OCI-LY7 (cell line): ENCODE measurements at regions not wholly inside any gene's neighbourhood (a gene's known extent, or its start where the extent isn't known, plus 50 kb on each side); places are given as distances from the start of the nearest gene placed in this dataset.
"Not testable (repeated sequence)": the region's sequence is repeated elsewhere in the genome, so short reads cannot be mapped to it uniquely, and the experiment has no call there.

Source experiments
- BruUV-seq: library from RNA; stranded (reverse); fragments of 400-500 nt; replicated peaks from 2 replicates; lab custom pipeline; 2021; lab: Mats Ljungman, UMichigan
- CTCF ChIA-PET: fragments of 300-600 bp; sonication (Branson Sonifier 250); formaldehyde crosslinking; loops from one replicate; lab custom pipeline; 2022; ENCODE audit warnings: antibody characterized with exemption; ENCODE audit not compliant: unreplicated experiment; lab: Charles Lee
- POLR2A ChIA-PET: fragments of 300-600 bp; sonication (Branson Sonifier 250); formaldehyde crosslinking; loops from one replicate; lab custom pipeline; 2022; ENCODE audit warnings: antibody characterized with exemption; lab: Charles Lee
- DNase-seq: peaks from one replicate; pipeline ENCODE4 v3.0.0-alpha.2; 2015; ENCODE audit warnings: low spot score
- H2AFZ ChIP-seq: fragments of 200-600 bp; sonication (generic), shearing (Covaris generic); 2 replicates; pipeline ENCODE4 v1.6.1; 2014; ENCODE audit warnings: mild to moderate bottlenecking, antibody characterized with exemption, low read length, moderate library complexity
- H3K27ac ChIP-seq: fragments of 200-600 bp; sonication (generic); 2 replicates; pipeline ENCODE4 v1.5.1; 2014; ENCODE audit warnings: mixed run types, low read depth, mild to moderate bottlenecking, moderate library complexity, low read length, inconsistent platforms; ENCODE audit not compliant: poor library complexity, severe bottlenecking
- H3K36me3 ChIP-seq: fragments of 200-600 bp; sonication (generic); 2 replicates; pipeline ENCODE4 v1.6.1; 2014; ENCODE audit warnings: mild to moderate bottlenecking, antibody characterized with exemption, low read length, moderate library complexity, mixed read lengths; ENCODE audit not compliant: insufficient read depth
- H3K4me1 ChIP-seq: fragments of 200-600 bp; sonication (generic); 2 replicates; pipeline ENCODE4 v1.5.1; 2014; ENCODE audit warnings: mild to moderate bottlenecking, low read length; ENCODE audit not compliant: insufficient read depth, poor library complexity, severe bottlenecking
- H3K4me2 ChIP-seq: fragments of 200-600 bp; sonication (generic); 2 replicates; pipeline ENCODE4 v1.6.1; 2014; ENCODE audit warnings: mild to moderate bottlenecking, low read length
- H3K4me3 ChIP-seq: fragments of 200-600 bp; sonication (generic); 2 replicates; pipeline ENCODE4 v1.5.1; 2014; ENCODE audit warnings: mild to moderate bottlenecking, low read depth, low read length; ENCODE audit not compliant: poor library complexity, severe bottlenecking
- H3K79me2 ChIP-seq: fragments of 200-600 bp; sonication (generic); 2 replicates; pipeline ENCODE4 v1.6.1; 2016; ENCODE audit warnings: low read depth, mild to moderate bottlenecking, low read length, moderate library complexity, mixed read lengths; ENCODE audit not compliant: insufficient read depth
- H3K9me2 ChIP-seq: fragments of 200-600 bp; sonication (generic); 2 replicates; pipeline ENCODE4 v1.6.1; 2016; ENCODE audit warnings: mild to moderate bottlenecking, low read length, mixed read lengths; ENCODE audit not compliant: insufficient read depth
- H3K9me3 ChIP-seq: fragments of 200-600 bp; sonication (generic); 2 replicates; pipeline ENCODE4 v1.6.1; 2014; ENCODE audit warnings: mild to moderate bottlenecking, mixed run types, low read length, mixed read lengths
- H4K20me1 ChIP-seq: fragments of 200-600 bp; sonication (generic); 2 replicates; pipeline ENCODE4 v1.6.1; 2014; ENCODE audit warnings: mild to moderate bottlenecking, antibody characterized with exemption, low read length, moderate library complexity, mixed read lengths; ENCODE audit not compliant: insufficient read depth
- EZH2phosphoT487 ChIP-seq: fragments of 200-600 bp; sonication (generic); IDR thresholded peaks from 2 replicates; pipeline ENCODE4 v1.6.1; 2018; ENCODE audit warnings: low read depth, borderline replicate concordance, mild to moderate bottlenecking, mixed run types, antibody characterized with exemption, low read length, moderate library complexity, mixed read lengths
- intact Hi-C: fragments of 100-400 bp; cut with micrococcal nuclease; formaldehyde crosslinking; loops from one replicate; pipeline ENCODE4 v1.10.0; 2022; ENCODE audit not compliant: unreplicated experiment
- TF ChIP-seq, protein P1 (sequence below): fragments of 200-600 bp; sonication (generic); conservative IDR thresholded peaks from 2 replicates; pipeline ENCODE4 v1.5.1; 2014; ENCODE audit warnings: mild to moderate bottlenecking, antibody characterized with exemption, low read length, moderate library complexity, mixed read lengths

GRCh38 chr18:73531601-73532000 is 616.0 kb downstream of the FBXO15 start:
- intact Hi-C loops: no loop called here
- ChIA-PET POLR2A (no interaction called here), CTCF (no interaction called here)
- Histone ChIP-seq H3K4me2 (no peak overlapping the region), H3K9me2 (no peaks in the 10 kb centered on the region), H3K4me3 (no peak overlapping the region), H3K4me1 (no peaks in the 10 kb centered on the region), H3K79me2 (no peaks in the 10 kb centered on the region), H3K27ac (no peak overlapping the region), H3K36me3 (no peaks in the 10 kb centered on the region), H3K9me3 (no peaks in the 10 kb centered on the region), H4K20me1 (no peaks in the 10 kb centered on the region), H2AFZ (no peak overlapping the region)
- TF ChIP-seq, protein P1, sequence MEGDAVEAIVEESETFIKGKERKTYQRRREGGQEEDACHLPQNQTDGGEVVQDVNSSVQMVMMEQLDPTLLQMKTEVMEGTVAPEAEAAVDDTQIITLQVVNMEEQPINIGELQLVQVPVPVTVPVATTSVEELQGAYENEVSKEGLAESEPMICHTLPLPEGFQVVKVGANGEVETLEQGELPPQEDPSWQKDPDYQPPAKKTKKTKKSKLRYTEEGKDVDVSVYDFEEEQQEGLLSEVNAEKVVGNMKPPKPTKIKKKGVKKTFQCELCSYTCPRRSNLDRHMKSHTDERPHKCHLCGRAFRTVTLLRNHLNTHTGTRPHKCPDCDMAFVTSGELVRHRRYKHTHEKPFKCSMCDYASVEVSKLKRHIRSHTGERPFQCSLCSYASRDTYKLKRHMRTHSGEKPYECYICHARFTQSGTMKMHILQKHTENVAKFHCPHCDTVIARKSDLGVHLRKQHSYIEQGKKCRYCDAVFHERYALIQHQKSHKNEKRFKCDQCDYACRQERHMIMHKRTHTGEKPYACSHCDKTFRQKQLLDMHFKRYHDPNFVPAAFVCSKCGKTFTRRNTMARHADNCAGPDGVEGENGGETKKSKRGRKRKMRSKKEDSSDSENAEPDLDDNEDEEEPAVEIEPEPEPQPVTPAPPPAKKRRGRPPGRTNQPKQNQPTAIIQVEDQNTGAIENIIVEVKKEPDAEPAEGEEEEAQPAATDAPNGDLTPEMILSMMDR: no peak
- no peak for TF ChIP-seq EZH2phosphoT487
- no peak for DNase-seq
- no TSS peak for BruUV-seq

- no peak overlapping the region for H3K27ac ChIP-seq
- H2AFZ ChIP-seq: no peak overlapping the region
- H3K9me3 ChIP-seq: no peaks in the 10 kb centered on the region
- TF ChIP-seq, protein P1: no peak
- no peak for TF ChIP-seq EZH2phosphoT487
- no peaks in the 10 kb centered on the region for H3K79me2 ChIP-seq
- POLR2A ChIA-PET: no interaction called here
- intact Hi-C loops: no loop called here
- no peak overlapping the region for H3K4me3 ChIP-seq
- DNase-seq: no peak
- no peaks in the 10 kb centered on the region for H3K36me3 ChIP-seq
- CTCF ChIA-PET: no interaction called here
- no TSS peak for BruUV-seq
- H3K4me1 ChIP-seq: no peaks in the 10 kb centered on the region
- no peaks in the 10 kb centered on the region for H3K9me2 ChIP-seq
- no peaks in the 10 kb centered on the region for H4K20me1 ChIP-seq
- H3K4me2 ChIP-seq: no peak overlapping the region
Observed at GRCh38 chr18:73528066-73528465, 619.6 kb downstream of the FBXO15 start.

DNA sequence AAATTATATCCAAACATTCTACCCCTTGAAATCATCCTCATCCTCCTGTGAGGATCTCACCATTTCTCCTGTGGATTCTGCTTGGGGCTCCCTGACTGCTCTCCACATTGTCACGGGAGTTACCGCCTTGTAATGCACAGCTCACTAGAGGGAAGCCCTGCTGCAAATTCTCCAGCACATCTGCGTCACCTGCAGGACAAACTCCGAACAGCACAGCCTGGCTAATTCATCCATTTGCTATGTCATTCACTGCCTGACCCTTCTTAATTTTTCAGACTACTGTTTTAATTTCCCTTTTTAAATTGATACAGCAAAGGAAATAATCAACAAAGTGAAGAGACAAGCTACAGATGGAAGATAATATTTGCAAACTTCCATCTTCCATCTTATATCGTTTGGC is 627.4 kb downstream of the FBXO15 start:
- TF ChIP-seq, protein P1: no peak
- TF ChIP-seq EZH2phosphoT487: no peak
- DNase-seq: no peak
- no TSS peak for BruUV-seq
- Histone ChIP-seq H3K9me3 (no peaks in the 10 kb centered on the region), H3K36me3 (no peaks in the 10 kb centered on the region), H4K20me1 (no peaks in the 10 kb centered on the region), H3K4me2 (no peak overlapping the region), H3K79me2 (no peaks in the 10 kb centered on the region), H3K9me2 (no peaks in the 10 kb centered on the region), H3K4me3 (no peak overlapping the region), H3K27ac (no peak overlapping the region), H2AFZ (no peak overlapping the region), H3K4me1 (no peaks in the 10 kb centered on the region)
- POLR2A ChIA-PET: no interaction called here
- CTCF ChIA-PET: no interaction called here
- intact Hi-C loops: no loop called here

DNA sequence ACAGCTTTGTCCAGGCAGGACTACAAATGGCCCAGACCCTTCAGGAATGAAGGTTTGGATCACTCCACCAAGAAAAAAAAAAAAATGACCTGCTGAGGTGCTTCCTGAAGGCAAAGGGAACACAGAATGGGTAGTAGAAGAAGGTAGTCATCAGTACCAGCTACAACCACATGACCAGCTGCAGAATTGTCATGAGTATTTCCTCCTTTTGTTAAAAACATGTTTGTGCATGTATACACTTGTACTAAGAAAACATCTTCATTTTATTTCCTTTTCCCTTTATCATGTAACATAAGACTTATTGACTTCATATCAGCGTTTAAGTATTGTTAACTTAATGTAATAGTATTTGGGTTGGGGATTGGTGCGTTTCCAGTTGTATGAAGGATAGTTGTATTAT is 631.6 kb downstream of the FBXO15 start:
- H2AFZ ChIP-seq, BruUV-seq, H3K4me1 ChIP-seq, POLR2A ChIA-PET, DNase-seq, H3K9me3 ChIP-seq, H4K20me1 ChIP-seq, intact Hi-C loops, H3K4me3 ChIP-seq, H3K4me2 ChIP-seq, H3K36me3 ChIP-seq, CTCF ChIA-PET, H3K9me2 ChIP-seq, H3K27ac ChIP-seq, H3K79me2 ChIP-seq: not testable (repeated sequence)
